ENCODE measurements at regions not wholly inside any gene's neighbourhood (a gene's known extent, or its start where the extent isn't known, plus 50 kb on each side); places are given as distances from the start of the nearest gene placed in this dataset.

DNA sequence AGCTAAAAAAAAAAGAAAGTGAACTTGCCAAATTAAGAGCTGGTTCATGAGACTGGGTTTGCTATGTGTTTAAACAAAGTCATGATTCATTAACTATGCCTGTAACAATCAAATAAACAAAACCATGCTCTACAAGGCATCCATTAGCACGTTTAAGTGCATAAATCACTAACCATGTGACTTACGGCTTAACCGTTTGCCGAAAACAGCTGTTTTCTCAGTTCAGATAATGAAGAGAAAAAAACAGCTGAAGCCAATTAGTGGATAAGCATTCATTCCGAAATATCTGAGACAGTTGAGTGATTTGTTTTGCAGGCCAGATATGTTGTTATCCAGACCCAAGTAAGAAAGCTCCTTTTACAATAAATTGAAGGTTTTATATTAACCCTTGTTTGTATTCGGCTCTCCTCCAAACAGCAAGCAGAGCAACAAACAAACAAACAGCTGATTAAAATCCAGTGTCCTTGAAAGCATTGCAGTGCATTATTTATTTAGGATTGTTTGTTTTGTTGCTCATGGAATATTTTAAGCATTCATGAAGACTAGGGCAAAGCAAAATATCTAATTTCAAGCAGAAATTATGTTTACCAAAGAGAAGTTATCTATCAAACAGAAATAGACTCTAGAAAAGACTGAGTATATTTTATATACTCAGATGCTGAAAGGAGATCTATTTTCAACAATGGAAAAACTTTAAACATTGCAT lies 343.5 kb downstream of the RFPL4B start:
- TF ChIP-seq, protein P1, sequence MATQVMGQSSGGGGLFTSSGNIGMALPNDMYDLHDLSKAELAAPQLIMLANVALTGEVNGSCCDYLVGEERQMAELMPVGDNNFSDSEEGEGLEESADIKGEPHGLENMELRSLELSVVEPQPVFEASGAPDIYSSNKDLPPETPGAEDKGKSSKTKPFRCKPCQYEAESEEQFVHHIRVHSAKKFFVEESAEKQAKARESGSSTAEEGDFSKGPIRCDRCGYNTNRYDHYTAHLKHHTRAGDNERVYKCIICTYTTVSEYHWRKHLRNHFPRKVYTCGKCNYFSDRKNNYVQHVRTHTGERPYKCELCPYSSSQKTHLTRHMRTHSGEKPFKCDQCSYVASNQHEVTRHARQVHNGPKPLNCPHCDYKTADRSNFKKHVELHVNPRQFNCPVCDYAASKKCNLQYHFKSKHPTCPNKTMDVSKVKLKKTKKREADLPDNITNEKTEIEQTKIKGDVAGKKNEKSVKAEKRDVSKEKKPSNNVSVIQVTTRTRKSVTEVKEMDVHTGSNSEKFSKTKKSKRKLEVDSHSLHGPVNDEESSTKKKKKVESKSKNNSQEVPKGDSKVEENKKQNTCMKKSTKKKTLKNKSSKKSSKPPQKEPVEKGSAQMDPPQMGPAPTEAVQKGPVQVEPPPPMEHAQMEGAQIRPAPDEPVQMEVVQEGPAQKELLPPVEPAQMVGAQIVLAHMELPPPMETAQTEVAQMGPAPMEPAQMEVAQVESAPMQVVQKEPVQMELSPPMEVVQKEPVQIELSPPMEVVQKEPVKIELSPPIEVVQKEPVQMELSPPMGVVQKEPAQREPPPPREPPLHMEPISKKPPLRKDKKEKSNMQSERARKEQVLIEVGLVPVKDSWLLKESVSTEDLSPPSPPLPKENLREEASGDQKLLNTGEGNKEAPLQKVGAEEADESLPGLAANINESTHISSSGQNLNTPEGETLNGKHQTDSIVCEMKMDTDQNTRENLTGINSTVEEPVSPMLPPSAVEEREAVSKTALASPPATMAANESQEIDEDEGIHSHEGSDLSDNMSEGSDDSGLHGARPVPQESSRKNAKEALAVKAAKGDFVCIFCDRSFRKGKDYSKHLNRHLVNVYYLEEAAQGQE (IDR thresholded peaks at IDR 0.05; ENCODE audit: insufficient read depth in 1 of 2, low read depth in 2 of 2, low read length in 2 of 2) = no peak
- TF ChIP-seq TAF1 (IDR thresholded peaks at IDR 0.05; ENCODE audit: borderline replicate concordance, insufficient read depth, low read length) (no peak), POLR2AphosphoS5 (IDR thresholded peaks at IDR 0.05; ENCODE audit: low read depth, low read length) (no peak), SIN3A (IDR thresholded peaks at IDR 0.05; ENCODE audit: borderline replicate concordance, insufficient read depth, low read length) (no peak), FOXP2 (optimal IDR thresholded peaks at IDR 0.05; ENCODE audit: borderline replicate concordance, extremely low read depth, extremely low read length, insufficient read depth) (peak; percentile 15)

DNA sequence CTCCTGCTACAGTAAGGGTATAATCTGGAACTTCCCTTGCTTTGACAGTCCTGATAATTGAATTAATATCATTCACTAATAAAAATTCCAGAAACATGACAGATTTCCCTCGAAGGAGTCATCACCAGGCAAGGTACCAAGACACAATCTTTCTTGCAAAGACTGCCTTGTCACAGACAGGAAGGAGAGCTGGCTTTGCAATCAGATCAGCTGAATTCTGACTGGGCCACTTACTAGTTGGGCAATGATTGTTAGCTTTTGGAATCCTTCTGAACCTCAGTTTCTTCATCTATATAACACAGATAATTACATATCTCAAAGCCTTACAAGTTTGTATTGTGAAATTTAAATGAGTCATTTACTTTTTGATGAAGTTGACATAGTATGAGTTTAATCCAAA lies 344.2 kb downstream of the RFPL4B start:
- TF ChIP-seq FOXP2 (optimal IDR thresholded peaks at IDR 0.05; ENCODE audit: borderline replicate concordance, extremely low read depth, extremely low read length, insufficient read depth) (no peak), SIN3A (IDR thresholded peaks at IDR 0.05; ENCODE audit: borderline replicate concordance, insufficient read depth, low read length) (peak; percentile 19; the same call in 1 of the 2 replicates)

DNA sequence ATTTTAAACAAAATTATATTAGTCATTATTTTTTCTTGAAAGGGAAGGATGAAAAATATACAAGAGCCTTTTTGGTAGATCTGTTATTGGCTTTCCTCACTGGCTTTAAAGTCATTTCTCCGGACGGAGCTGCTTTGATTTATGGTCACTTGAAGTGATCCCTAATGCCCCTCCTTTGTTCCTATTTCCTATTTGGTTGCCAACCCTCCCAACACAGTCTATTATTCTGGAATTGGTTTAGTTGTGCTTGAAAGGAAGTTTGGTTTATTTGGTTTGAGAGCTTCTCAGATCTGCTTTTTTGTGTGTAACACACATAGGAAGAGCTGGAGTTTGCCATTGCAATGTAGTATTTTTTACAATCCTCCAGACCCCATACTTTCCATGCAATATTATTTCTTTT lies 347.9 kb downstream of the RFPL4B start:
- TF ChIP-seq SIN3A (IDR thresholded peaks at IDR 0.05; ENCODE audit: borderline replicate concordance, insufficient read depth, low read length) (no peak), FOXP2 (optimal IDR thresholded peaks at IDR 0.05; ENCODE audit: borderline replicate concordance, extremely low read depth, extremely low read length, insufficient read depth) (no peak), POLR2AphosphoS5 (IDR thresholded peaks at IDR 0.05; ENCODE audit: low read depth, low read length) (no peak), TAF1 (IDR thresholded peaks at IDR 0.05; ENCODE audit: borderline replicate concordance, insufficient read depth, low read length) (no peak)
- TF ChIP-seq, protein P1 (IDR thresholded peaks at IDR 0.05; ENCODE audit: insufficient read depth in 1 of 2, low read depth in 2 of 2, low read length in 2 of 2) = no peak

DNA sequence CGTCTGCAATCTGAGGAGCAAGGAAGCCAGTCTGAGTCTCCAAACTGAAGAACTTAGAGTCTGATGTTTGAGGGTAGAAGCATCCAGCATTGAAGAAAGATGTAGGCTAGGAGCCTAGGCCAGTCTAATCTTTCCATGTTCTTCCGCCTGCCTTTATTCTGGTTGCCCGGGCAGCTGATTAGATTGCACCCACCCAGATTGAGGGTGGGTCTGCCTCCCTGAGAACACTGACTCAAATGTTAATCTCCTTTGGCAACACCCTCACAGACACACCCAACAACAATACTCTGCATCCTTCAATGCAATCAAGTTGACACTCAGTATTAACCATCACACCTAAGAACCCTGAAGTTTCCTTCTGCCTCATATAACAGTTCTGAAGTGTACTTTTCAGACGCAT lies 350.1 kb downstream of the RFPL4B start:
- TF ChIP-seq, protein P1 (IDR thresholded peaks at IDR 0.05; ENCODE audit: insufficient read depth in 1 of 2, low read depth in 2 of 2, low read length in 2 of 2) = no peak
- TF ChIP-seq TAF1 (IDR thresholded peaks at IDR 0.05; ENCODE audit: borderline replicate concordance, insufficient read depth, low read length) (no peak), FOXP2 (optimal IDR thresholded peaks at IDR 0.05; ENCODE audit: borderline replicate concordance, extremely low read depth, extremely low read length, insufficient read depth) (no peak), SIN3A (IDR thresholded peaks at IDR 0.05; ENCODE audit: borderline replicate concordance, insufficient read depth, low read length) (no peak), POLR2AphosphoS5 (IDR thresholded peaks at IDR 0.05; ENCODE audit: low read depth, low read length) (no peak)

- TF ChIP-seq FOXP2 (optimal IDR thresholded peaks at IDR 0.05; ENCODE audit: borderline replicate concordance, extremely low read depth, extremely low read length, insufficient read depth) (no peak), TAF1 (IDR thresholded peaks at IDR 0.05; ENCODE audit: borderline replicate concordance, insufficient read depth, low read length) (no peak), POLR2AphosphoS5 (IDR thresholded peaks at IDR 0.05; ENCODE audit: low read depth, low read length) (no peak), SIN3A (IDR thresholded peaks at IDR 0.05; ENCODE audit: borderline replicate concordance, insufficient read depth, low read length) (no peak)
- TF ChIP-seq, protein P1 (IDR thresholded peaks at IDR 0.05; ENCODE audit: insufficient read depth in 1 of 2, low read depth in 2 of 2, low read length in 2 of 2) = no peak
Measured at GRCh38 chr6:112701201-112701600, 354.1 kb downstream of the RFPL4B start.
